ENCODE measurements at regions not wholly inside any gene's neighbourhood (a gene's known extent, or its start where the extent isn't known, plus 50 kb on each side); places are given as distances from the start of the nearest gene placed in this dataset.

DNA sequence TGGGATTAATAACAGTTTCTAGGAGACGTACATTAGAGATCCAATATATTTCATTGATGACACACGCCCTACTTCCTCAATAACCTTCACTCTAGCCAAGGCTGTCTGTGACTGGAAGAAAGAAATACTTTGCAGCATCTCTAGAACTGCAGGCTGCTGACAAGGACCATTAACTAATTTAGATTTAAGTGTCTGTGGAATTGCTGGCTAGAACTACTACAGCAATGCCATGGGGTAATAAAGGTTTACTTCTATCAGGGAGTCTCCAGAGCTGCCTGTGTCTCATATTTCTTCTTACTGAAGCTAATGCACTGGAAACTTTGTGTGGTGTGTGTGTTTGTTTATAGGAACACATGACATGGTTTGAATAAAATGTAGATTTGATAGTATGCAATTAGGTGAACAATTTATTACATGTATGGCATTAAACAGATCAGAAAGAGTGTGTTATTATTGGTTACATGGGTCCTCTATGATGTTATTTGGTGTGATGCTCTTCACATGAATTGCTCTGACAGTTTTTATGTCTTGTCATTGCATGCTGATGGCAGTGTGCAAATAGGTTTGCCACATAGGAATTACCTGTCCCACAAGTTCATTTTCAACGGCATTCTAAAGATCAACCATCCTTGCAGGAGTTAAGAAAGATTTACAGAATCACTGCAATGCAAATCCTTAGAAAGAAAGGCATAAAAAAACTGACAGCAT is 916.2 kb upstream of the CADM2 start:
- TF ChIP-seq, protein P1, sequence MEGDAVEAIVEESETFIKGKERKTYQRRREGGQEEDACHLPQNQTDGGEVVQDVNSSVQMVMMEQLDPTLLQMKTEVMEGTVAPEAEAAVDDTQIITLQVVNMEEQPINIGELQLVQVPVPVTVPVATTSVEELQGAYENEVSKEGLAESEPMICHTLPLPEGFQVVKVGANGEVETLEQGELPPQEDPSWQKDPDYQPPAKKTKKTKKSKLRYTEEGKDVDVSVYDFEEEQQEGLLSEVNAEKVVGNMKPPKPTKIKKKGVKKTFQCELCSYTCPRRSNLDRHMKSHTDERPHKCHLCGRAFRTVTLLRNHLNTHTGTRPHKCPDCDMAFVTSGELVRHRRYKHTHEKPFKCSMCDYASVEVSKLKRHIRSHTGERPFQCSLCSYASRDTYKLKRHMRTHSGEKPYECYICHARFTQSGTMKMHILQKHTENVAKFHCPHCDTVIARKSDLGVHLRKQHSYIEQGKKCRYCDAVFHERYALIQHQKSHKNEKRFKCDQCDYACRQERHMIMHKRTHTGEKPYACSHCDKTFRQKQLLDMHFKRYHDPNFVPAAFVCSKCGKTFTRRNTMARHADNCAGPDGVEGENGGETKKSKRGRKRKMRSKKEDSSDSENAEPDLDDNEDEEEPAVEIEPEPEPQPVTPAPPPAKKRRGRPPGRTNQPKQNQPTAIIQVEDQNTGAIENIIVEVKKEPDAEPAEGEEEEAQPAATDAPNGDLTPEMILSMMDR (IDR thresholded peaks at IDR 0.05; ENCODE audit: borderline replicate concordance, insufficient read depth, low read depth, low read length), result no peak
- no peak overlapping the region for H3K4me3 ChIP-seq (ENCODE audit: low read depth, low read length)

DNA sequence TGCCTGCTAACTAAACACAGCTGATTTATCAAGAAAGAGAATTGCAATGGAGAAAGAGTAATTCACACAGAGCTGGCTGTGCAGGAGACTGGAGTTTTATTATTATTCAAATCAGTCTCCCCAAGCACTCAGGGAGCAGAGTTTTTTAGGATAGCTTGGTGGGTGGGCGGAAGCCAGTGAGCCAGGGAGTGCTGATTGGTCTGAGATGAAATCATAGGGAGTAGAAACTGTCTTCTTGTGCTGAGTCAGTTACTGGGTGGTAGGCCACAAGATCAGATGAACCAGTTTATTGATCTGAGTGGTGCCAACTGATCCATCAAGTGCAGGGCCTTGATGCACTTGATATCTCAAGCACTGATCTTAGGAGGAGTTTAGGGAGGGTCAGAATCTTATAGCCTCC is 891.9 kb upstream of the CADM2 start:
- TF ChIP-seq, protein P1 (IDR thresholded peaks at IDR 0.05; ENCODE audit: borderline replicate concordance, insufficient read depth, low read depth, low read length), result no peak
- no peak overlapping the region for H3K4me3 ChIP-seq (ENCODE audit: low read depth, low read length)

DNA sequence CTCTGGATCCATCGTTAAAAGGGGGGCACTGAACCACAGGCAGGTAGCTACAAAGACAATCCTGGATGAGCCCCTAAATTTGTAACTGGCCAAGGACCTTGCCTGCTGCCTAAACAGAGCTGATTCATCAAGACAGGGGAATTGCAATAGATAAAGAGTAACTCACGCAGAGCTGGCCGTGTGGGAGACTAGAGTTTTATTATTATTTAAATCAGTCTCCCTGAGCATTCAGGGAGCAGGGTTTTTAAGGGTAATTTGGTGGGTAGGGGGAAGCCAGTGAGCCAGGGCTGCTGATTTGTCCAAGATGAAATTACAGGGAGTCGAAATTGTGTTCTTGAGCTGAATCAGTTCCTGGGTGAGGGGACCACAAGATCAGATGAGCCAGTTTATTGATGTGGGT is 885.1 kb upstream of the CADM2 start:
- TF ChIP-seq, protein P1 (IDR thresholded peaks at IDR 0.05; ENCODE audit: borderline replicate concordance, insufficient read depth, low read depth, low read length), result no peak
- H3K4me3 ChIP-seq (ENCODE audit: low read depth, low read length), result no peak overlapping the region

DNA sequence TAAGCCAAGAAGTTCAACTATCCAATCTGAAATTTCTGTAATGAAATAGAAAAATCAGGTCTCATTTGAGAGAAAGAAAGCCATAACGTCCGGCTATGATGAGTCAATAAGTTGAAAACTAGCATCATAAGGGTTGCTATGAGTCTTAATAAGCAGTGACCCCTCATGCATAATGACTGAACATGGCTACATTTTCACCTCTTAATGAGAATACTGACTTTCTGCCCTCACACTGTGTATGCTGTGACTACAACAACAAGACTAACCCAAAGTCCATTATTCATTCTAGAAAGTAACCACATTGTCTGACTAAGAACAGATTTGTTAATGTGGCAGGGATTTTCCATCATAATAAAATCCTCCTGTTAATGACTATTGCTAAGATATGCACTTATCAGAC is 884.0 kb upstream of the CADM2 start:
- TF ChIP-seq, protein P1 (IDR thresholded peaks at IDR 0.05; ENCODE audit: borderline replicate concordance, insufficient read depth, low read depth, low read length), result no peak
- no peak overlapping the region for H3K4me3 ChIP-seq (ENCODE audit: low read depth, low read length)

DNA sequence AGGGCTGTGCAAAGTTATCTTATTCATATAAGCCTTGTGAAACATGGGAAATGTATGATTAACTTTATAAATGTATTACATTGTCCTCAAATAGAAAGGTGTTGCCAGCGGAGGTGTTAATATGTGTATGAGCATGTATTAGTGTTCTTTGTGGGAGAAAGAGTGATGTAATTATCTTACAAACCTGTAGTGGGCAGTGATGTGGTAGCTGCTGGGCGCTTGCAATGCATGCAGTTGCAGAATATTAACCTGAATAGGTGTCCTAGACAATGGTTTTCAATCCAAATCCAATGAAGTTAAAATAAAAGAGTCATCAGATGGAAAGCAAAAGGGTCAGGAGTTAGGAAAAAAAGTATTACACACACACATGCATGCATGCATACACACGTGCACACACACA is 881.3 kb upstream of the CADM2 start:
- TF ChIP-seq, protein P1 (IDR thresholded peaks at IDR 0.05; ENCODE audit: borderline replicate concordance, insufficient read depth, low read depth, low read length), result 0 out of 2 replicates have a peak, but pooled peaks have one; percentile 13
- no peak overlapping the region for H3K4me3 ChIP-seq (ENCODE audit: low read depth, low read length)

DNA sequence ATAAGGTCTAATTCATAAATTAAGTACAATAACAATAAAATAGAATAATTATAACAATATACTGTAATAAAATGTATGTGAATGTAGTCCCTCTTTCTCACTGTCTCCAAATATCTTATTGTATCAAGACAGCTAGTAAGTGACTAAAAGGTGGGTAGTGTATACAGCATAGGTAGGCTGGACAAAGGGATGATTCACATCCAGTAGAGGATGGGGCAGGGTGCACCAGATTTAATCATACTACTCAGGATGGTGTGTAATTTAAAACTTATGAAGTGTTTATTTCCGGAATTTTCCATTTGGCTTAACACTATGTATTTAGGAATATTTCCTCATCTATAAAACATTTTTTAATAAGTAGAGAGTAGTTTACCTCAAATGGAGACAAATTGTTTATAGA is 876.1 kb upstream of the CADM2 start:
- H3K4me3 ChIP-seq (ENCODE audit: low read depth, low read length), result no peak overlapping the region
- TF ChIP-seq, protein P1 (IDR thresholded peaks at IDR 0.05; ENCODE audit: borderline replicate concordance, insufficient read depth, low read depth, low read length), result no peak

DNA sequence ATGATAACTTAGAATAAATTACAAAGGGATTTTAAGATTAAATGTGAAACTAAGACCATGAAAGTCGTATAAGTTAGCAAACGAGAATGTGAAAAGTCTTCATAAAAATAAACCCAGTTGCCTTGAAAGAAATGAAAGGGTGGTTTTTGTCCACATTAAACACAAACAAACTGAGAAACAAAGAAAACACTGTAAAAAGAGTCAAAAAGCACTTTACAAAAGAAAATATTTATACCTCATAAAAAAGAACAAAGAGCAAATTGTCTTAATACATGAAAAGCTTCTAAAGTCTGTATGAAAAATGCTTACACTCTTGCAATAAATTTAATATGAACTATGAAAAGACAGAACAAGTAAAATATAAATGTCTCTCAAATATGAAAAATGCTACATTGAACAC is 865.9 kb upstream of the CADM2 start:
- H3K4me3 ChIP-seq (ENCODE audit: low read depth, low read length), result no peak overlapping the region
- TF ChIP-seq, protein P1 (IDR thresholded peaks at IDR 0.05; ENCODE audit: borderline replicate concordance, insufficient read depth, low read depth, low read length), result no peak
